Calu3 (cell line): ENCODE measurements at regions not wholly inside any gene's neighbourhood (a gene's known extent, or its start where the extent isn't known, plus 50 kb on each side); places are given as distances from the start of the nearest gene placed in this dataset.

ENCODE experiments used
- BruUV-seq: library from RNA; stranded (reverse); fragments of 400-500 nt; replicated peaks from 2 replicates; lab custom pipeline; 2021; lab: Mats Ljungman, UMichigan
- CTCF ChIA-PET: fragments of 300-600 bp; sonication (Branson Sonifier 250); formaldehyde crosslinking; loops from one replicate; lab custom pipeline; 2022; ENCODE audit warnings: antibody characterized with exemption; lab: Charles Lee
- DNase-seq: peaks from one replicate; pipeline ENCODE4 v3.0.0; 2022
- H3K27ac Mint-ChIP-seq: one replicate; pipeline ENCODE4 v1.8.0; 2022; ENCODE audit warnings: mixed read lengths; ENCODE audit not compliant: unreplicated experiment
- H3K27me3 Mint-ChIP-seq: one replicate; pipeline ENCODE4 v1.8.0; 2022; ENCODE audit warnings: mixed read lengths; ENCODE audit not compliant: unreplicated experiment
- H3K36me3 Mint-ChIP-seq: one replicate; pipeline ENCODE4 v1.8.0; 2022; ENCODE audit warnings: mild to moderate bottlenecking, moderate library complexity, mixed read lengths; ENCODE audit not compliant: insufficient read depth, unreplicated experiment
- H3K4me1 Mint-ChIP-seq: one replicate; pipeline ENCODE4 v1.8.0; 2022; ENCODE audit warnings: mild to moderate bottlenecking, low read depth, mixed read lengths; ENCODE audit not compliant: unreplicated experiment
- H3K4me3 Mint-ChIP-seq: one replicate; pipeline ENCODE4 v1.8.0; 2022; ENCODE audit warnings: mild to moderate bottlenecking, low read depth, moderate library complexity, mixed read lengths; ENCODE audit not compliant: unreplicated experiment
- H3K9me3 Mint-ChIP-seq: one replicate; pipeline ENCODE4 v1.8.0; 2022; ENCODE audit warnings: low read depth, mixed read lengths; ENCODE audit not compliant: unreplicated experiment
- intact Hi-C: fragments of 100-400 bp; cut with micrococcal nuclease; formaldehyde crosslinking; loops from one replicate; pipeline ENCODE4 v1.10.0; 2022; ENCODE audit not compliant: unreplicated experiment
- TF ChIP-seq, protein P1 (sequence below): fragments of 200-600 bp; IDR thresholded peaks from one replicate; pipeline ENCODE4 v1.8.0; 2022; ENCODE audit warnings: antibody characterized with exemption; ENCODE audit not compliant: unreplicated experiment

GRCh38 chr2:2938481-2938880 lies 439.1 kb downstream of the EIPR1 start:
- CTCF ChIA-PET, result interaction anchor here (0.6 kb wide), 1 partner anchor 25 kb away, joined by 4 read pairs; no protein-coding TSS in a partner anchor
- TF ChIP-seq, protein P1, sequence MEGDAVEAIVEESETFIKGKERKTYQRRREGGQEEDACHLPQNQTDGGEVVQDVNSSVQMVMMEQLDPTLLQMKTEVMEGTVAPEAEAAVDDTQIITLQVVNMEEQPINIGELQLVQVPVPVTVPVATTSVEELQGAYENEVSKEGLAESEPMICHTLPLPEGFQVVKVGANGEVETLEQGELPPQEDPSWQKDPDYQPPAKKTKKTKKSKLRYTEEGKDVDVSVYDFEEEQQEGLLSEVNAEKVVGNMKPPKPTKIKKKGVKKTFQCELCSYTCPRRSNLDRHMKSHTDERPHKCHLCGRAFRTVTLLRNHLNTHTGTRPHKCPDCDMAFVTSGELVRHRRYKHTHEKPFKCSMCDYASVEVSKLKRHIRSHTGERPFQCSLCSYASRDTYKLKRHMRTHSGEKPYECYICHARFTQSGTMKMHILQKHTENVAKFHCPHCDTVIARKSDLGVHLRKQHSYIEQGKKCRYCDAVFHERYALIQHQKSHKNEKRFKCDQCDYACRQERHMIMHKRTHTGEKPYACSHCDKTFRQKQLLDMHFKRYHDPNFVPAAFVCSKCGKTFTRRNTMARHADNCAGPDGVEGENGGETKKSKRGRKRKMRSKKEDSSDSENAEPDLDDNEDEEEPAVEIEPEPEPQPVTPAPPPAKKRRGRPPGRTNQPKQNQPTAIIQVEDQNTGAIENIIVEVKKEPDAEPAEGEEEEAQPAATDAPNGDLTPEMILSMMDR, result no peak
- no peaks in the 10 kb centered on the region for H3K27me3 Mint-ChIP-seq
- intact Hi-C loops, result no loop called here
- no TSS peak for BruUV-seq
- no peaks in the 10 kb centered on the region for H3K36me3 Mint-ChIP-seq
- peaks cover 14% of the 10 kb centered on the region for H3K9me3 Mint-ChIP-seq
- no peaks in the 10 kb centered on the region for H3K4me1 Mint-ChIP-seq
- H3K4me3 Mint-ChIP-seq, result no peak overlapping the region
- DNase-seq, result no peak
- no peak overlapping the region for H3K27ac Mint-ChIP-seq

DNA sequence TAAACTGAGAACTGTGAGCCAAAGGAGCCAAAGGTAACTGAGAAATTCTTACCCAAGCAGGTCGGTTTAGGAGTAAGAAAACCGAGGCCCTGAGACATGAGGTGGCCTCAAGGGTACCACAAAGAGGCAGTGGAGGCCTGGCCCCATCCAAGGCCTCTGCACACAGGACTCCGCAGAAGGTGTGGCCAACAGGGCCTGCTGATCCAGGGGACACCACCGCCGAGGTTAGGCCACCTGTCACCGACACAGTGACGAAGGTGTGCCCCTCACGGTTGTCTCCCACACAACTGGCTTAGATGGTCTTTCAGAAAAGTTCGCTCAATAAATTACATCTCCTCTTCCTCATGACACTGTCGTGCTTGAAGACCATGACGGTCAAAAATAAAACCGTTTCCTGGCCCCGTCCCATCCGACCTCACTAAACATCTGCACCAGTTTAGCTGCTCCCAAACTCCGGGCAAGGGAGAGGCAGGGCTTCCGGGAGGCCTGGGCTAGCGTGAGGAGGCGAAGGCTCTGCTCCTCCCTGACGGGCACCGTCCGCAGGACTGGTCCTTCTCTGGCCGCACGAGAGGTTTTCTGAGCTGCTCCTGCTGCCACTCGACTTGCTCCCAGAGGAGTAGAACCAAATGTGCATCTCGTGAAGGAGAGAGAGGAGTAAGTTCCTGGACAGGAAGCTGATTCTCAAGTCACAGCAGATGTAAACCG lies 442.0 kb downstream of the EIPR1 start:
- CTCF ChIA-PET, result no interaction called here
- Mint-ChIP-seq H3K36me3 (no peaks in the 10 kb centered on the region), H3K9me3 (peaks cover 16% of the 10 kb centered on the region), H3K27me3 (no peaks in the 10 kb centered on the region), H3K4me3 (no peak overlapping the region), H3K4me1 (no peaks in the 10 kb centered on the region), H3K27ac (no peak overlapping the region)
- BruUV-seq, result no TSS peak
- TF ChIP-seq, protein P1, result no peak
- intact Hi-C loops, result no loop called here
- DNase-seq, result no peak

DNA sequence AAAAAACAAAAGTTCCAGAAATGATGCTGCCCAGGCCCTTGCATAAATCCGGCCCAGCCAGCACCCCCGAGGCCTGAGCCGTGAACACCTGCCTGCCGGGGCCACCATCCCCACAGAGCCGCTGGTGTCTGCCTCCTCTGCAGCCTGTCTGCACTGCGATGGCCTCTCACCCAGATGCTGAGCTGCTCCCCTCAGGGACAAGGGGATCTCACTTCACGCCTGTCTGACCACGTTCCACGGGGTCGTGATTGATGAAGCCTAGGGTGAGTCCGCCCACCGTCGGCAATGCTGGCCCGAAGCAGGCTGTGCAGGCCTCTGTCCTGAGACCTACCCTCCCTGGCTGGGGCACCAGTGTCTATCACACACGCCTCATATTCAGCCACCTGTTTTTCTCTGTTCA lies 444.2 kb downstream of the EIPR1 start:
- H3K27me3 Mint-ChIP-seq, result no peaks in the 10 kb centered on the region
- no peaks in the 10 kb centered on the region for H3K4me1 Mint-ChIP-seq

GRCh38 chr2:2932692-2933305 lies 444.8 kb downstream of the EIPR1 start:
- intact Hi-C loops, result no loop called here
- Mint-ChIP-seq H3K36me3 (no peaks in the 10 kb centered on the region), H3K4me3 (no peak overlapping the region), H3K27me3 (no peaks in the 10 kb centered on the region), H3K9me3 (peaks cover 17% of the 10 kb centered on the region), H3K4me1 (no peaks in the 10 kb centered on the region), H3K27ac (no peak overlapping the region)
- CTCF ChIA-PET, result no interaction called here
- no peak for DNase-seq
- TF ChIP-seq, protein P1, result no peak
- BruUV-seq, result no TSS peak

More for the DNA sequence above, 444.2 kb downstream of the EIPR1 start:
- H3K27ac Mint-ChIP-seq, result no peak overlapping the region
- TF ChIP-seq, protein P1, result no peak
- peaks cover 20% of the 10 kb centered on the region for H3K9me3 Mint-ChIP-seq
- BruUV-seq, result no TSS peak
- no peaks in the 10 kb centered on the region for H3K36me3 Mint-ChIP-seq
- intact Hi-C loops, result no loop called here
- DNase-seq, result no peak
- H3K4me3 Mint-ChIP-seq, result no peak overlapping the region
- CTCF ChIA-PET, result no interaction called here
